GM23248 (cell line): ENCODE measurements at regions not wholly inside any gene's neighbourhood (a gene's known extent, or its start where the extent isn't known, plus 50 kb on each side); places are given as distances from the start of the nearest gene placed in this dataset.

Experiments
- EZH2 ChIP-seq: fragments of 200-600 bp; sonication (generic); IDR thresholded peaks from 2 replicates; pipeline ENCODE4 v1.6.1; 2018; ENCODE audit warnings: antibody characterized with exemption, mild to moderate bottlenecking; ENCODE audit not compliant: insufficient read depth, poor library complexity, severe bottlenecking
- EZH2phosphoT487 ChIP-seq: fragments of 200-600 bp; sonication (generic); IDR thresholded peaks from 2 replicates; pipeline ENCODE4 v1.6.1; 2018; ENCODE audit warnings: antibody characterized with exemption, moderate library complexity, mild to moderate bottlenecking, low read depth; ENCODE audit not compliant: insufficient read depth

- TF ChIP-seq EZH2 (no peak), EZH2phosphoT487 (no peak)
These were observed 181.7 kb upstream of the IGFBP7 start for GRCh38 chr4:57291911-57292310.
